ENCODE measurements at regions not wholly inside any gene's neighbourhood (a gene's known extent, or its start where the extent isn't known, plus 50 kb on each side); places are given as distances from the start of the nearest gene placed in this dataset.

- TF ChIP-seq CTCF (IDR thresholded peaks at IDR 0.05; ENCODE audit: borderline replicate concordance, extremely low read depth, low read length, poor library complexity, severe bottlenecking) (no peak), EZH2 (IDR thresholded peaks at IDR 0.05; ENCODE audit: borderline replicate concordance, low read depth, low read length, severe bottlenecking) (no peak)
- no peaks in the 10 kb centered on the region for H3K4me1 ChIP-seq (ENCODE audit: insufficient read depth, low read length)
- no peak for ATAC-seq (ENCODE audit: insufficient read depth, low read depth)
- no peaks in the 10 kb centered on the region for H3K36me3 ChIP-seq (ENCODE audit: insufficient read depth, low read length)
- DNase-seq, result no peak
- no peaks in the 10 kb centered on the region for H3K9me3 ChIP-seq (ENCODE audit: insufficient read depth, low read length, severe bottlenecking)
- H3K79me2 ChIP-seq (ENCODE audit: insufficient read depth, low read length), result no peaks in the 10 kb centered on the region
- H3K9ac ChIP-seq (ENCODE audit: low read depth, low read length), result no peak overlapping the region
- H3K27me3 ChIP-seq (ENCODE audit: insufficient read depth, low read length, poor library complexity), result no peaks in the 10 kb centered on the region
- H3K4me3 ChIP-seq (ENCODE audit: low read depth in 1 of 2, low read length in 2 of 2), result no peak overlapping the region
- H4K20me1 ChIP-seq (ENCODE audit: insufficient read depth, low read length), result no peaks in the 10 kb centered on the region
- H2AFZ ChIP-seq (ENCODE audit: low read depth, low read length), result no peak overlapping the region
- H3K4me2 ChIP-seq (ENCODE audit: insufficient read depth, low read length), result no peak overlapping the region
- no peak overlapping the region for H3K27ac ChIP-seq (ENCODE audit: low read length)
Observed at GRCh38 chr14:82410064-82410463, 876.4 kb upstream of the SEL1L start.

- H3K4me1 ChIP-seq (ENCODE audit: insufficient read depth, low read length), result no peaks in the 10 kb centered on the region
- H3K4me3 ChIP-seq (ENCODE audit: low read depth in 1 of 2, low read length in 2 of 2), result no peak overlapping the region
- H3K9ac ChIP-seq (ENCODE audit: low read depth, low read length), result no peak overlapping the region
- no peaks in the 10 kb centered on the region for H3K36me3 ChIP-seq (ENCODE audit: insufficient read depth, low read length)
- no peak overlapping the region for H3K27ac ChIP-seq (ENCODE audit: low read length)
- ATAC-seq (ENCODE audit: insufficient read depth, low read depth) (no peak), DNase-seq (no peak)
- H2AFZ ChIP-seq (ENCODE audit: low read depth, low read length), result no peak overlapping the region
- no peaks in the 10 kb centered on the region for H3K79me2 ChIP-seq (ENCODE audit: insufficient read depth, low read length)
- H3K4me2 ChIP-seq (ENCODE audit: insufficient read depth, low read length), result no peak overlapping the region
- no peaks in the 10 kb centered on the region for H3K27me3 ChIP-seq (ENCODE audit: insufficient read depth, low read length, poor library complexity)
- TF ChIP-seq EZH2 (IDR thresholded peaks at IDR 0.05; ENCODE audit: borderline replicate concordance, low read depth, low read length, severe bottlenecking) (no peak), CTCF (IDR thresholded peaks at IDR 0.05; ENCODE audit: borderline replicate concordance, extremely low read depth, low read length, poor library complexity, severe bottlenecking) (no peak)
- H4K20me1 ChIP-seq (ENCODE audit: insufficient read depth, low read length), result no peaks in the 10 kb centered on the region
- H3K9me3 ChIP-seq (ENCODE audit: insufficient read depth, low read length, severe bottlenecking), result no peaks in the 10 kb centered on the region
Observed at GRCh38 chr14:82411298-82411697, 877.6 kb upstream of the SEL1L start.

GRCh38 chr14:82412545-82412944 is 878.9 kb upstream of the SEL1L start:
- ATAC-seq (ENCODE audit: insufficient read depth, low read depth) (no peak), DNase-seq (no peak)
- TF ChIP-seq EZH2 (IDR thresholded peaks at IDR 0.05; ENCODE audit: borderline replicate concordance, low read depth, low read length, severe bottlenecking), result no peak
- Histone ChIP-seq H3K4me3 (ENCODE audit: low read depth in 1 of 2, low read length in 2 of 2) (no peak overlapping the region), H3K9me3 (ENCODE audit: insufficient read depth, low read length, severe bottlenecking) (no peaks in the 10 kb centered on the region), H4K20me1 (ENCODE audit: insufficient read depth, low read length) (no peaks in the 10 kb centered on the region), H3K27me3 (ENCODE audit: insufficient read depth, low read length, poor library complexity) (no peaks in the 10 kb centered on the region), H3K4me1 (ENCODE audit: insufficient read depth, low read length) (no peaks in the 10 kb centered on the region), H3K36me3 (ENCODE audit: insufficient read depth, low read length) (no peaks in the 10 kb centered on the region), H2AFZ (ENCODE audit: low read depth, low read length) (no peak overlapping the region), H3K9ac (ENCODE audit: low read depth, low read length) (no peak overlapping the region), H3K27ac (ENCODE audit: low read length) (no peak overlapping the region), H3K79me2 (ENCODE audit: insufficient read depth, low read length) (no peaks in the 10 kb centered on the region), H3K4me2 (ENCODE audit: insufficient read depth, low read length) (no peak overlapping the region)

- Histone ChIP-seq H3K4me1 (ENCODE audit: insufficient read depth, low read length) (no peaks in the 10 kb centered on the region), H4K20me1 (ENCODE audit: insufficient read depth, low read length) (no peaks in the 10 kb centered on the region), H3K9ac (ENCODE audit: low read depth, low read length) (no peak overlapping the region), H3K36me3 (ENCODE audit: insufficient read depth, low read length) (no peaks in the 10 kb centered on the region), H3K79me2 (ENCODE audit: insufficient read depth, low read length) (no peaks in the 10 kb centered on the region), H3K27me3 (ENCODE audit: insufficient read depth, low read length, poor library complexity) (no peaks in the 10 kb centered on the region), H3K27ac (ENCODE audit: low read length) (no peak overlapping the region), H3K4me2 (ENCODE audit: insufficient read depth, low read length) (no peak overlapping the region), H3K4me3 (ENCODE audit: low read depth in 1 of 2, low read length in 2 of 2) (no peak overlapping the region), H2AFZ (ENCODE audit: low read depth, low read length) (no peak overlapping the region), H3K9me3 (ENCODE audit: insufficient read depth, low read length, severe bottlenecking) (peaks cover 5% of the 10 kb centered on the region)
- ATAC-seq (ENCODE audit: insufficient read depth, low read depth) (no peak), DNase-seq (no peak)
- TF ChIP-seq EZH2 (IDR thresholded peaks at IDR 0.05; ENCODE audit: borderline replicate concordance, low read depth, low read length, severe bottlenecking) (no peak), CTCF (IDR thresholded peaks at IDR 0.05; ENCODE audit: borderline replicate concordance, extremely low read depth, low read length, poor library complexity, severe bottlenecking) (no peak)
Observed at GRCh38 chr14:82414853-82415539, 881.3 kb upstream of the SEL1L start.

All from DND-41 (cell line).